CD4-positive, alpha-beta T cell treated with Interleukin-10 for 1 hour (primary cell): ENCODE measurements at regions not wholly inside any gene's neighbourhood (a gene's known extent, or its start where the extent isn't known, plus 50 kb on each side); places are given as distances from the start of the nearest gene placed in this dataset.

Experiments
- DNase-seq: peaks from one replicate; pipeline ENCODE4 v3.0.0-alpha.2; 2020

- no peak for DNase-seq
These were observed 599.3 kb upstream of the SGCD start for GRCh38 chr5:155727512-155728145.

- DNase-seq = no peak
These were observed 598.7 kb upstream of the SGCD start for GRCh38 chr5:155728146-155728856.

GRCh38 chr5:155728857-155729683 is 597.9 kb upstream of the SGCD start:
- peak; percentile 11 for DNase-seq

GRCh38 chr5:155729684-155730059 is 597.3 kb upstream of the SGCD start:
- no peak for DNase-seq

- no peak for DNase-seq
These were observed 594.2 kb upstream of the SGCD start for GRCh38 chr5:155732587-155733376.

- DNase-seq = no peak
These were observed 593.0 kb upstream of the SGCD start for GRCh38 chr5:155733935-155734334.

- no peak for DNase-seq
These were observed 591.6 kb upstream of the SGCD start for GRCh38 chr5:155735388-155735787.

- no peak for DNase-seq
These were observed 588.3 kb upstream of the SGCD start for GRCh38 chr5:155738616-155739015.

GRCh38 chr5:155746367-155747038 is 580.5 kb upstream of the SGCD start:
- no peak for DNase-seq

GRCh38 chr5:155750101-155750500 is 576.9 kb upstream of the SGCD start:
- DNase-seq = no peak

GRCh38 chr5:155750571-155750970 is 576.4 kb upstream of the SGCD start:
- DNase-seq = no peak

- no peak for DNase-seq
These were observed 572.9 kb upstream of the SGCD start for GRCh38 chr5:155753943-155754581.

GRCh38 chr5:155759252-155759651 is 567.7 kb upstream of the SGCD start:
- no peak for DNase-seq

GRCh38 chr5:155759984-155760383 is 567.0 kb upstream of the SGCD start:
- no peak for DNase-seq

GRCh38 chr5:155761502-155761901 is 565.5 kb upstream of the SGCD start:
- no peak for DNase-seq

GRCh38 chr5:155765715-155766114 is 561.2 kb upstream of the SGCD start:
- DNase-seq = no peak

GRCh38 chr5:155767470-155767869 is 559.5 kb upstream of the SGCD start:
- peak; percentile 33 for DNase-seq

GRCh38 chr5:155768332-155768731 is 558.6 kb upstream of the SGCD start:
- peak; percentile 27 for DNase-seq

- DNase-seq = no peak
These were observed 554.8 kb upstream of the SGCD start for GRCh38 chr5:155772009-155772662.

- peak; percentile 54 for DNase-seq
These were observed 553.3 kb upstream of the SGCD start for GRCh38 chr5:155773680-155774079.

- no peak for DNase-seq
These were observed 546.7 kb upstream of the SGCD start for GRCh38 chr5:155780260-155780659.
